ENCODE measurements at regions not wholly inside any gene's neighbourhood (a gene's known extent, or its start where the extent isn't known, plus 50 kb on each side); places are given as distances from the start of the nearest gene placed in this dataset.

GRCh38 chr1:4126251-4126650 lies 226.2 kb upstream of the C1orf174 start:
- no peaks in the 10 kb centered on the region for H3K9me1 ChIP-seq (replicated peaks; ENCODE audit: control insufficient read depth, extremely low read depth, insufficient read depth, low read length)
- H3K9ac ChIP-seq (replicated peaks; ENCODE audit: extremely low read depth, insufficient read depth, low read length), result no peak overlapping the region
- no peaks in the 10 kb centered on the region for H3K27me3 ChIP-seq (ENCODE audit: control insufficient read depth in 2 of 2, insufficient read depth in 2 of 2, low read length in 2 of 2)
- intact Hi-C loops (cut with micrococcal nuclease), result loop anchor here (5.0 kb wide), 1 partner anchor 951 kb away; no protein-coding TSS in a partner anchor
- ChIA-PET CTCF (no interaction called here), POLR2A (no interaction called here)
- no TSS peak for BruUV-seq (replicated peaks)
- no peaks in the 10 kb centered on the region for H3K36me3 ChIP-seq (ENCODE audit: control insufficient read depth in 2 of 2, extremely low read depth in 1 of 2, insufficient read depth in 2 of 2, low read length in 2 of 2)
- no peaks in the 10 kb centered on the region for H4K20me1 ChIP-seq (replicated peaks; ENCODE audit: control insufficient read depth, extremely low read depth, insufficient read depth, low read length)
- TF ChIP-seq POLR2AphosphoS5 (IDR thresholded peaks at IDR 0.05; ENCODE audit: insufficient read depth, low read depth, low read length) (no peak), POLR2A (IDR thresholded peaks at IDR 0.05; ENCODE audit: low read depth, low read length) (no peak), JUN (IDR thresholded peaks at IDR 0.05; ENCODE audit: borderline replicate concordance, insufficient read depth, insufficient read length, low read depth) (no peak), EZH2 (IDR thresholded peaks at IDR 0.05; ENCODE audit: borderline replicate concordance, low read depth, low read length, severe bottlenecking) (no peak), CTCF (IDR thresholded peaks at IDR 0.05; ENCODE audit: extremely low read depth in 1 of 2, insufficient read depth in 1 of 2, low read depth in 1 of 2, low read length in 2 of 2) (no peak), GATA2 (IDR thresholded peaks at IDR 0.05; ENCODE audit: insufficient read depth, insufficient read length, low read depth, low read length) (no peak), MYC (IDR thresholded peaks at IDR 0.05; ENCODE audit: low read depth, low read length) (no peak), MAX (IDR thresholded peaks at IDR 0.05; ENCODE audit: insufficient read depth, insufficient read length) (no peak), FOS (IDR thresholded peaks at IDR 0.05; ENCODE audit: borderline replicate concordance, insufficient read depth, low read length) (no peak)
- no peak overlapping the region for H3K4me3 ChIP-seq (replicated peaks in 1 of 3; ENCODE audit: insufficient read depth in 1 of 3, low read depth in 1 of 3, low read length in 3 of 3)
- DNase-seq (ENCODE audit: low read depth, low spot score) (no peak), FAIRE-seq (no peak)
- dilution Hi-C loops (cut with MboI; ENCODE audit: extremely low pct_ligation_motif_present, low sequenced_read_pairs), result no loop called here
- H3K27ac ChIP-seq (ENCODE audit: insufficient read depth, low read depth, low read length), result no peak overlapping the region
- H3K4me1 ChIP-seq (ENCODE audit: control insufficient read depth, extremely low read depth, insufficient read depth, low read length), result no peaks in the 10 kb centered on the region
- H3K4me2 ChIP-seq (ENCODE audit: insufficient read depth, low read length), result no peak overlapping the region
- no peak overlapping the region for H2AFZ ChIP-seq (ENCODE audit: low read depth, low read length)
- peaks cover 7% of the 10 kb centered on the region for H3K9me3 ChIP-seq (replicated peaks; ENCODE audit: control insufficient read depth, insufficient read depth, low read length)
- no peaks in the 10 kb centered on the region for H3K79me2 ChIP-seq (ENCODE audit: control insufficient read depth, insufficient read depth, low read length)
